ENCODE measurements at regions not wholly inside any gene's neighbourhood (a gene's known extent, or its start where the extent isn't known, plus 50 kb on each side); places are given as distances from the start of the nearest gene placed in this dataset.

GRCh38 chr22:48091060-48091650 lies 1328.7 kb downstream of the TBC1D22A start:
- Histone ChIP-seq H3K18ac (ENCODE audit: low read length) (no peak overlapping the region), H3K36me3 (replicated peaks in 1 of 2; ENCODE audit: control insufficient read depth in 2 of 2, insufficient read depth in 2 of 2, low read length in 2 of 2) (no peaks in the 10 kb centered on the region), H3K4me2 (ENCODE audit: insufficient read depth, low read length, poor library complexity, severe bottlenecking) (no peak overlapping the region), H3K9me3 (replicated peaks in 1 of 2; ENCODE audit: control insufficient read depth in 2 of 2, insufficient read depth in 1 of 2, low read depth in 1 of 2, low read length in 2 of 2) (peaks cover 0 to 2% of the 10 kb centered on the region in 2 donors), H3K27me3 (ENCODE audit: control insufficient read depth in 3 of 3, insufficient read depth in 3 of 3, low read depth in 1 of 3, low read length in 3 of 3) (no peaks in the 10 kb centered on the region), H4K91ac (ENCODE audit: low read depth, low read length, poor library complexity) (no peak overlapping the region), H2BK12ac (ENCODE audit: low read length) (no peak overlapping the region), H3K4ac (ENCODE audit: low read length) (no peak overlapping the region), H3K14ac (ENCODE audit: low read length) (no peak overlapping the region), H3K4me1 (ENCODE audit: control insufficient read depth in 2 of 2, insufficient read depth in 1 of 2, low read depth in 1 of 2, low read length in 2 of 2) (no peaks in the 10 kb centered on the region), H3K4me3 (ENCODE audit: low read length in 2 of 2) (no peak overlapping the region), H2BK120ac (ENCODE audit: low read depth, low read length) (no peak overlapping the region), H2AK5ac (ENCODE audit: low read depth, low read length) (no peak overlapping the region), H3K9ac (ENCODE audit: low read depth, low read length, poor library complexity) (no peak overlapping the region), H3K79me1 (ENCODE audit: low read depth, low read length) (no peaks in the 10 kb centered on the region), H2BK15ac (ENCODE audit: low read length) (no peak overlapping the region), H2AFZ (ENCODE audit: low read length) (no peak overlapping the region), H4K8ac (ENCODE audit: low read depth, low read length) (no peak overlapping the region), H2BK5ac (ENCODE audit: low read length) (no peak overlapping the region), H3K23ac (ENCODE audit: low read depth, low read length, poor library complexity) (no peak overlapping the region), H3K27ac (replicated peaks; ENCODE audit: low read length) (no peak overlapping the region)
- WGBS, 2 donors (ENCODE audit: extremely low coverage in 2 of 2, insufficient read length in 2 of 2, insufficient replicate concordance in 1 of 2): no CpG with 5 or more reads among the region's 11 CpGs
- no peak for DNase-seq (ENCODE audit: low spot score)

GRCh38 chr22:48090332-48090672 lies 1327.9 kb downstream of the TBC1D22A start:
- Histone ChIP-seq H4K8ac (ENCODE audit: low read depth, low read length) (no peak overlapping the region), H3K4me2 (ENCODE audit: insufficient read depth, low read length, poor library complexity, severe bottlenecking) (no peak overlapping the region), H4K91ac (ENCODE audit: low read depth, low read length, poor library complexity) (no peak overlapping the region), H3K4me3 (ENCODE audit: low read length in 2 of 2) (no peak overlapping the region), H2BK15ac (ENCODE audit: low read length) (no peak overlapping the region), H3K36me3 (replicated peaks in 1 of 2; ENCODE audit: control insufficient read depth in 2 of 2, insufficient read depth in 2 of 2, low read length in 2 of 2) (no peaks in the 10 kb centered on the region), H3K9ac (ENCODE audit: low read depth, low read length, poor library complexity) (no peak overlapping the region), H2AK5ac (ENCODE audit: low read depth, low read length) (no peak overlapping the region), H3K9me3 (replicated peaks in 1 of 2; ENCODE audit: control insufficient read depth in 2 of 2, insufficient read depth in 1 of 2, low read depth in 1 of 2, low read length in 2 of 2) (peaks cover 0 to 2% of the 10 kb centered on the region in 2 donors), H3K4me1 (ENCODE audit: control insufficient read depth in 2 of 2, insufficient read depth in 1 of 2, low read depth in 1 of 2, low read length in 2 of 2) (no peaks in the 10 kb centered on the region), H3K79me1 (ENCODE audit: low read depth, low read length) (no peaks in the 10 kb centered on the region), H3K14ac (ENCODE audit: low read length) (no peak overlapping the region), H3K27ac (replicated peaks; ENCODE audit: low read length) (no peak overlapping the region), H3K27me3 (ENCODE audit: control insufficient read depth in 3 of 3, insufficient read depth in 3 of 3, low read depth in 1 of 3, low read length in 3 of 3) (no peaks in the 10 kb centered on the region), H3K18ac (ENCODE audit: low read length) (no peak overlapping the region), H2BK12ac (ENCODE audit: low read length) (no peak overlapping the region), H3K23ac (ENCODE audit: low read depth, low read length, poor library complexity) (no peak overlapping the region), H2AFZ (ENCODE audit: low read length) (no peak overlapping the region), H2BK5ac (ENCODE audit: low read length) (no peak overlapping the region), H2BK120ac (ENCODE audit: low read depth, low read length) (no peak overlapping the region), H3K4ac (ENCODE audit: low read length) (no peak overlapping the region)
- no peak for DNase-seq (ENCODE audit: low spot score)
- WGBS, 2 donors (ENCODE audit: extremely low coverage in 2 of 2, insufficient read length in 2 of 2, insufficient replicate concordance in 1 of 2): no CpG with 5 or more reads among the region's 7 CpGs

- Histone ChIP-seq H3K4me2 (ENCODE audit: insufficient read depth, low read length, poor library complexity, severe bottlenecking) (no peak overlapping the region), H3K18ac (ENCODE audit: low read length) (no peak overlapping the region), H2AFZ (ENCODE audit: low read length) (no peak overlapping the region), H3K4me3 (ENCODE audit: low read length in 2 of 2) (no peak overlapping the region), H3K14ac (ENCODE audit: low read length) (no peak overlapping the region), H4K8ac (ENCODE audit: low read depth, low read length) (no peak overlapping the region), H2BK15ac (ENCODE audit: low read length) (no peak overlapping the region), H3K9me3 (replicated peaks in 1 of 2; ENCODE audit: control insufficient read depth in 2 of 2, insufficient read depth in 1 of 2, low read depth in 1 of 2, low read length in 2 of 2) (peaks cover 0 to 2% of the 10 kb centered on the region in 2 donors), H3K9ac (ENCODE audit: low read depth, low read length, poor library complexity) (no peak overlapping the region), H2AK5ac (ENCODE audit: low read depth, low read length) (peak overlapping the region; percentile 36), H2BK5ac (ENCODE audit: low read length) (no peak overlapping the region), H3K23ac (ENCODE audit: low read depth, low read length, poor library complexity) (no peak overlapping the region), H4K91ac (ENCODE audit: low read depth, low read length, poor library complexity) (no peak overlapping the region), H3K27me3 (ENCODE audit: control insufficient read depth in 3 of 3, insufficient read depth in 3 of 3, low read depth in 1 of 3, low read length in 3 of 3) (no peaks in the 10 kb centered on the region), H3K36me3 (replicated peaks in 1 of 2; ENCODE audit: control insufficient read depth in 2 of 2, insufficient read depth in 2 of 2, low read length in 2 of 2) (no peaks in the 10 kb centered on the region), H3K79me1 (ENCODE audit: low read depth, low read length) (no peaks in the 10 kb centered on the region), H3K4me1 (ENCODE audit: control insufficient read depth in 2 of 2, insufficient read depth in 1 of 2, low read depth in 1 of 2, low read length in 2 of 2) (peaks cover 0 to under 1% of the 10 kb centered on the region in 2 donors), H2BK120ac (ENCODE audit: low read depth, low read length) (no peak overlapping the region), H2BK12ac (ENCODE audit: low read length) (no peak overlapping the region), H3K27ac (replicated peaks; ENCODE audit: low read length) (no peak overlapping the region), H3K4ac (ENCODE audit: low read length) (no peak overlapping the region)
- DNase-seq (ENCODE audit: low spot score): no peak
- WGBS, 2 donors (ENCODE audit: extremely low coverage in 2 of 2, insufficient read length in 2 of 2, insufficient replicate concordance in 1 of 2): no CpG with 5 or more reads among the region's 19 CpGs
These were observed 1327.3 kb downstream of the TBC1D22A start for GRCh38 chr22:48089601-48090331.

GRCh38 chr22:48088926-48089536 lies 1326.6 kb downstream of the TBC1D22A start:
- Histone ChIP-seq H3K36me3 (replicated peaks in 1 of 2; ENCODE audit: control insufficient read depth in 2 of 2, insufficient read depth in 2 of 2, low read length in 2 of 2) (no peaks in the 10 kb centered on the region), H3K9me3 (replicated peaks in 1 of 2; ENCODE audit: control insufficient read depth in 2 of 2, insufficient read depth in 1 of 2, low read depth in 1 of 2, low read length in 2 of 2) (peaks cover 0 to 2% of the 10 kb centered on the region in 2 donors), H2BK5ac (ENCODE audit: low read length) (no peak overlapping the region), H3K27me3 (ENCODE audit: control insufficient read depth in 3 of 3, insufficient read depth in 3 of 3, low read depth in 1 of 3, low read length in 3 of 3) (no peaks in the 10 kb centered on the region), H2AK5ac (ENCODE audit: low read depth, low read length) (peak overlapping the region; percentile 36), H3K4me1 (ENCODE audit: control insufficient read depth in 2 of 2, insufficient read depth in 1 of 2, low read depth in 1 of 2, low read length in 2 of 2) (peaks cover 0 to 4% of the 10 kb centered on the region in 2 donors), H3K79me1 (ENCODE audit: low read depth, low read length) (no peaks in the 10 kb centered on the region), H2BK120ac (ENCODE audit: low read depth, low read length) (no peak overlapping the region), H3K4me2 (ENCODE audit: insufficient read depth, low read length, poor library complexity, severe bottlenecking) (no peak overlapping the region), H2AFZ (ENCODE audit: low read length) (no peak overlapping the region), H2BK12ac (ENCODE audit: low read length) (no peak overlapping the region), H2BK15ac (ENCODE audit: low read length) (no peak overlapping the region), H4K8ac (ENCODE audit: low read depth, low read length) (no peak overlapping the region), H3K18ac (ENCODE audit: low read length) (peak overlapping the region; percentile 35), H3K9ac (ENCODE audit: low read depth, low read length, poor library complexity) (no peak overlapping the region), H4K91ac (ENCODE audit: low read depth, low read length, poor library complexity) (no peak overlapping the region), H3K14ac (ENCODE audit: low read length) (peak overlapping the region; percentile 58), H3K23ac (ENCODE audit: low read depth, low read length, poor library complexity) (no peak overlapping the region), H3K4ac (ENCODE audit: low read length) (no peak overlapping the region), H3K4me3 (ENCODE audit: low read length in 2 of 2) (no peak overlapping the region), H3K27ac (replicated peaks; ENCODE audit: low read length) (no peak overlapping the region)
- WGBS, 2 donors (ENCODE audit: extremely low coverage in 2 of 2, insufficient read length in 2 of 2, insufficient replicate concordance in 1 of 2): no CpG with 5 or more reads among the region's 8 CpGs
- DNase-seq (ENCODE audit: low spot score): no peak
